ENCODE measurements at regions not wholly inside any gene's neighbourhood (a gene's known extent, or its start where the extent isn't known, plus 50 kb on each side); places are given as distances from the start of the nearest gene placed in this dataset.

- Histone ChIP-seq H3K4me2 (ENCODE audit: control insufficient read depth, insufficient read depth) (no peak overlapping the region), H3K9ac (ENCODE audit: control insufficient read depth, insufficient read depth, low read length) (no peak overlapping the region), H3K27me3 (replicated peaks in 1 of 2; ENCODE audit: control insufficient read depth in 2 of 2, insufficient read depth in 2 of 2, low read length in 1 of 2) (no peaks in the 10 kb centered on the region), H3K9me3 (replicated peaks; ENCODE audit: control insufficient read depth, insufficient read depth, low read length) (no peaks in the 10 kb centered on the region), H2AFZ (ENCODE audit: control insufficient read depth, low read depth, low read length) (no peak overlapping the region), H3K27ac (ENCODE audit: control insufficient read depth, insufficient read depth) (no peak overlapping the region), H4K20me1 (ENCODE audit: control insufficient read depth, insufficient read depth) (no peaks in the 10 kb centered on the region), H3K36me3 (ENCODE audit: control insufficient read depth in 2 of 2, insufficient read depth in 2 of 2, low read length in 1 of 2) (no peaks in the 10 kb centered on the region), H3K4me3 (no peak overlapping the region), H3K79me2 (ENCODE audit: control insufficient read depth, insufficient read depth, low read length) (no peaks in the 10 kb centered on the region), H3K4me1 (ENCODE audit: control insufficient read depth, insufficient read depth, low read length) (no peaks in the 10 kb centered on the region)
- FAIRE-seq: no peak
- in situ Hi-C loops (cut with MboI) (no loop called here), intact Hi-C loops (cut with micrococcal nuclease; ENCODE audit: unreplicated experiment) (no loop called here)
- SMC1A ChIA-PET (ENCODE audit: uncharacterized antibody, unreplicated experiment): no interaction called here
- CTCF ChIA-PET: no interaction called here
- POLR2A ChIA-PET: no interaction called here
- RAD21 ChIA-PET (ENCODE audit: unreplicated experiment): no interaction called here
- no peak for ATAC-seq
- WGBS (ENCODE audit: insufficient coverage, insufficient replicate concordance, low lambda C conversion rate, missing lambda C conversion rate): 3% methylated on average over 2 of the region's 2 CpGs
- no peak for DNase-seq (ENCODE audit: low read depth, low spot score)
- BruUV-seq (replicated peaks): no TSS peak
- TF ChIP-seq YBX1 (IDR thresholded peaks at IDR 0.05): no peak
- no peak for TF ChIP-seq WRNIP1 (IDR thresholded peaks at IDR 0.05; ENCODE audit: borderline replicate concordance, low read depth, low read length)
- TF ChIP-seq USF1 (IDR thresholded peaks at IDR 0.05; ENCODE audit: borderline replicate concordance, extremely low read length, insufficient read depth, low read depth, low read length): no peak
- TF ChIP-seq KLF5 (IDR thresholded peaks at IDR 0.05; ENCODE audit: partially characterized antibody): no peak
- no peak for TF ChIP-seq IKZF1 (conservative IDR thresholded peaks at IDR 0.05)
- no peak for TF ChIP-seq ZNF384 (IDR thresholded peaks at IDR 0.05; ENCODE audit: borderline replicate concordance, low read depth, low read length)
- TF ChIP-seq ZBTB4 (CRISPR knock-in tag; IDR thresholded peaks at IDR 0.05): no peak
- no peak for TF ChIP-seq KAT2A (conservative IDR thresholded peaks at IDR 0.05; ENCODE audit: control insufficient read depth, low read depth, low read length)
- no peak for TF ChIP-seq POU2F2 (IDR thresholded peaks at IDR 0.05; ENCODE audit: borderline replicate concordance, low read depth, low read length)
- TF ChIP-seq ZBTB40 (IDR thresholded peaks at IDR 0.05; ENCODE audit: borderline replicate concordance): no peak
- TF ChIP-seq ZNF24 (IDR thresholded peaks at IDR 0.05): no peak
- no peak for TF ChIP-seq NFYA (IDR thresholded peaks at IDR 0.05; ENCODE audit: borderline replicate concordance, low read depth, low read length)
- TF ChIP-seq HCFC1 (IDR thresholded peaks at IDR 0.05; ENCODE audit: low read length): no peak
- no peak for TF ChIP-seq ZNF217 (IDR thresholded peaks at IDR 0.05)
- no peak for TF ChIP-seq USF2 (IDR thresholded peaks at IDR 0.05; ENCODE audit: borderline replicate concordance, low read depth, low read length)
- no peak for TF ChIP-seq SMC3 (IDR thresholded peaks at IDR 0.05; ENCODE audit: borderline replicate concordance, low read length)
- TF ChIP-seq MXI1 (IDR thresholded peaks at IDR 0.05; ENCODE audit: low read depth, low read length): no peak
These were observed 1706.8 kb upstream of the PCDH7 start for GRCh38 chr4:29013341-29013740.

All from GM12878 (cell line).